LHCN-M2 (cell line): ENCODE measurements at regions not wholly inside any gene's neighbourhood (a gene's known extent, or its start where the extent isn't known, plus 50 kb on each side); places are given as distances from the start of the nearest gene placed in this dataset.
A peak's percentile ranks its signal among the peaks of the same experiment; 100 is the strongest.
"Not testable (repeated sequence)": the region's sequence is repeated elsewhere in the genome, so short reads cannot be mapped to it uniquely, and the experiment has no call there.

Experiments
- DNase-seq: peaks from one replicate; pipeline ENCODE4 v3.0.0-alpha.2; 2012; ENCODE audit warnings: low read depth

DNA sequence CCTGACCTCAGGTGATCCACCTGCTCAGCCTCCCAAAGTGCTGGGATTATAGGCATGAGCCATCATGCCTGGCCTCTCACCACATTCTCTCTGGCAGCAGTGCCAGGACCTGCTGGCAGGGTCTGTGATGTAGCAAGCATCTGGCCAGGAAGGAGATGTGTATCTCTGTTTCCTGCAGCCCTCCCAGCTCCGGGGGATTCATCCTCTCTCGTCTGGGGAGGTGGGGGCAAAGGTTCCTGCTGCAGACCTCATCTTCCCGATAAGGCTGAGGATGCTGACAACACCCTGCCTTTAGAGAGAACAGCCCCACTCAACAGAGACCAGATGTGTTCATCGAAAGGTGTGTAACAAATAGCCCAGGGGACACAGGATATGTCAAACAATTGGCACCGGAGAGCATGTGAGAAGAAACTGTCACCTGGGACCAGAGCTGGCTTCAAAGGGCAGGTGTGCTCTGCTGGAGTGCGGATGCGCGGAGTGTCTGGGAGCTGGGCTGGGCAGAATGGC lies 54.8 kb upstream of the SEC14L1 start:
- no peak for DNase-seq

DNA sequence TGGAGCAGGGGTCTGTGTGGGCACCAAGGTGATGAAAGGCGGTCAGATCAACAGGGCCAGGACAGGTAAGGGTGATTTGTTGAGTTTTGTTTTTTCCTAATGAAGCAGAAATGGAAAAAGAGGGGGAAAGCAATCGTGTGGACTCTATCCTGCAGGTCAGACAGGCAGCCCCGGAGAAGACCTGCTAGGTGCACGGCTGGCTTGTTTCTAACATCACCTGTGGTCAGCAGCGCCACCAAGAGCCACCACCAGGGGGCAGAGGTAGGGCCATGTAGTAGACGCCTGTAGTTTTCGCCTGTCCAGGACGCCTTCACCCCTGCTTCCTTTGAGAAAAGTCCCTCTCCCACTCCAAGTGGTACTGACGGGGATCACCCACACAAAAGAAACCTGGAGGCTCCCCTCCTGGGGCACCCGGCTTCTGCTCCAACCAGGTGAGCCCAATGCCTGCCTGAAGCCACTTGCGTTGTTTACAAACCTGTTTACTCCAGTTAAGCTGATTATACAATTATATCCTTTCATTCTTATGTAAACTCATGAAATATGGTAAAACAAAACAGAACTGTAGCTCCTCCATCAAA lies 54.2 kb upstream of the SEC14L1 start:
- peak; percentile 67 for DNase-seq

- no peak for DNase-seq
Measured at GRCh38 chr17:77087650-77088454, 52.9 kb upstream of the SEC14L1 start.

GRCh38 chr17:77088455-77089123 lies 52.2 kb upstream of the SEC14L1 start:
- peak; percentile 98 for DNase-seq

DNA sequence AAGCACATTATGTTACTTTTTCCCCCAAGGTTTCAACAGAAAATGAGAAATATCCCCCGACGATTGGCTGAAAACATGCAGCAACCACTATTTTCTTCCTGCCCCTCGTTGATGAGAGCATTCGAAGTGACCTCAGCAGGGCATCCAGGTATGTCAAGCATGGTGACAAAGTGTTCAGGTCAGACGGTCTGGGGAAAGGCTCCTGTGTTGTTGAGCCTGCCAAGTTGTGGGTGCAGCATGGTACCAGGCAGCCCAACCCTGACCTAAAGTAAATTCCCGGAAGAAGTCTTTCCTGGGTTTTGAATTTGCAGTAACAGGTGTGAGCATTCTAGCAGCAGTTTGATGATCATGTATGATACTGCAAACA lies 51.7 kb upstream of the SEC14L1 start:
- no peak for DNase-seq

- DNase-seq = not testable (repeated sequence)
Measured at GRCh38 chr17:77089949-77090348, 50.8 kb upstream of the SEC14L1 start.

GRCh38 chr17:77090476-77090875 lies 50.3 kb upstream of the SEC14L1 start:
- no peak for DNase-seq
